ENCODE measurements at regions not wholly inside any gene's neighbourhood (a gene's known extent, or its start where the extent isn't known, plus 50 kb on each side); places are given as distances from the start of the nearest gene placed in this dataset.

DNA sequence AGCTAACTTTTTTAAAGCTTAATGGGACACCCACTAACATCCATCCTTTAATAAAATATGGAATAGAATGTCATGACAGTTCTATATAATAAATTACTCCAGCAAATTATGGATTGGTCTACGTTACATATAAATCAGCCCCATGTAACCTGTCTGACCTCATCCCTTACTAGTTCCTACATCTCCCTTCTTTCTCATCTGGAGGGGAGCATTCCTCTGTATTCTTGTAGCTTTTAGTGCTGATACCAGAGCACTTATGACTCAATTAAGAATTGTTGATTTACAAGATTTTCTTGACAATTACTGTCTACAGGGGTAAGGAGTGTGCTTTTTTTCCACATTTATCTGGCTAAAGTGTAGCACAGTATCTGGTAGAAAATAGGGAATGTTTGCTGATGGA lies 523.7 kb downstream of the FAM181B start:
- H4K8ac ChIP-seq (replicated peaks; ENCODE audit: insufficient read length, low read depth, low read length), result no peak overlapping the region
- H3T11ph ChIP-seq (ENCODE audit: low read length), result no peak overlapping the region
- WGBS (ENCODE audit: extremely low coverage, insufficient read length, low lambda C conversion rate), result no CpG with 5 or more reads among the region's 1 CpG
- H3K23me2 ChIP-seq (ENCODE audit: insufficient read length, low read depth, low read length, poor library complexity, severe bottlenecking), result no peaks in the 10 kb centered on the region
- no peak overlapping the region for H2BK120ac ChIP-seq (ENCODE audit: low read depth, low read length, poor library complexity, severe bottlenecking)
- Mint-ChIP-seq H3K36me3 (ENCODE audit: insufficient read depth in 1 of 3, low read depth in 3 of 3) (no peaks in the 10 kb centered on the region), H3K4me3 (no peak overlapping the region), H3K27me3 (ENCODE audit: low read depth) (no peaks in the 10 kb centered on the region), H3K27ac (no peak overlapping the region), H3K4me1 (no peaks in the 10 kb centered on the region; a peak in 1 of 4 replicates), H3K9me3 (no peaks in the 10 kb centered on the region)
- no peak overlapping the region for H2BK12ac ChIP-seq (ENCODE audit: insufficient read length, low read depth, low read length)
- H2BK15ac ChIP-seq (ENCODE audit: low read depth, low read length), result no peak overlapping the region
- no peaks in the 10 kb centered on the region for H4K20me1 ChIP-seq (ENCODE audit: control insufficient read depth, insufficient read depth, insufficient read length)
- no peak overlapping the region for H3K9ac ChIP-seq (ENCODE audit: extremely low read depth, insufficient read length, low read length)
- no peak overlapping the region for H2AFZ ChIP-seq (ENCODE audit: low read length)
- H3K79me1 ChIP-seq (ENCODE audit: insufficient read depth, low read depth, low read length, poor library complexity, severe bottlenecking), result no peaks in the 10 kb centered on the region
- no peak overlapping the region for H4K5ac ChIP-seq (ENCODE audit: insufficient read length, low read depth, low read length)
- H3K14ac ChIP-seq (ENCODE audit: insufficient read depth, low read length), result no peak overlapping the region
- no peak overlapping the region for H3K4ac ChIP-seq (ENCODE audit: low read depth, low read length)
- no peak overlapping the region for H3K27ac ChIP-seq (ENCODE audit: insufficient read length, low read depth, low read length)
- H3K79me2 ChIP-seq (ENCODE audit: insufficient read depth, low read length), result no peaks in the 10 kb centered on the region
- DNase-seq, result no peak
- no peak overlapping the region for H2AK5ac ChIP-seq (ENCODE audit: insufficient read length, low read length)
- no peaks in the 10 kb centered on the region for H3K27me3 ChIP-seq (ENCODE audit: insufficient read depth, low read length)
- H2BK20ac ChIP-seq (ENCODE audit: low read depth, low read length, poor library complexity, severe bottlenecking), result no peak overlapping the region
- no peaks in the 10 kb centered on the region for H3K9me3 ChIP-seq (ENCODE audit: control insufficient read depth, low read depth, low read length)
- H3K4me1 ChIP-seq (ENCODE audit: insufficient read depth, low read length), result no peaks in the 10 kb centered on the region
- no peak overlapping the region for H4K91ac ChIP-seq (ENCODE audit: insufficient read length, low read depth, low read length)
- H3K56ac ChIP-seq (ENCODE audit: insufficient read length, low read depth, low read length), result no peak overlapping the region
- no peak overlapping the region for H3K4me2 ChIP-seq (ENCODE audit: insufficient read depth, insufficient read length, low read length)
- TF ChIP-seq, protein P1, sequence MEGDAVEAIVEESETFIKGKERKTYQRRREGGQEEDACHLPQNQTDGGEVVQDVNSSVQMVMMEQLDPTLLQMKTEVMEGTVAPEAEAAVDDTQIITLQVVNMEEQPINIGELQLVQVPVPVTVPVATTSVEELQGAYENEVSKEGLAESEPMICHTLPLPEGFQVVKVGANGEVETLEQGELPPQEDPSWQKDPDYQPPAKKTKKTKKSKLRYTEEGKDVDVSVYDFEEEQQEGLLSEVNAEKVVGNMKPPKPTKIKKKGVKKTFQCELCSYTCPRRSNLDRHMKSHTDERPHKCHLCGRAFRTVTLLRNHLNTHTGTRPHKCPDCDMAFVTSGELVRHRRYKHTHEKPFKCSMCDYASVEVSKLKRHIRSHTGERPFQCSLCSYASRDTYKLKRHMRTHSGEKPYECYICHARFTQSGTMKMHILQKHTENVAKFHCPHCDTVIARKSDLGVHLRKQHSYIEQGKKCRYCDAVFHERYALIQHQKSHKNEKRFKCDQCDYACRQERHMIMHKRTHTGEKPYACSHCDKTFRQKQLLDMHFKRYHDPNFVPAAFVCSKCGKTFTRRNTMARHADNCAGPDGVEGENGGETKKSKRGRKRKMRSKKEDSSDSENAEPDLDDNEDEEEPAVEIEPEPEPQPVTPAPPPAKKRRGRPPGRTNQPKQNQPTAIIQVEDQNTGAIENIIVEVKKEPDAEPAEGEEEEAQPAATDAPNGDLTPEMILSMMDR (conservative IDR thresholded peaks at IDR 0.05), result no peak
- H3K23ac ChIP-seq (ENCODE audit: insufficient read length, low read depth, low read length), result no peak overlapping the region
- no peak overlapping the region for H3K18ac ChIP-seq (ENCODE audit: insufficient read length, low read depth, low read length)
- no peak overlapping the region for H2BK5ac ChIP-seq (ENCODE audit: insufficient read length, low read length)

Data from H9 (cell line).